K562 (cell line): ENCODE measurements at regions not wholly inside any gene's neighbourhood (a gene's known extent, or its start where the extent isn't known, plus 50 kb on each side); places are given as distances from the start of the nearest gene placed in this dataset.

Source experiments
- DDX20 ChIP-seq: fragments of 450-650 bp; IDR thresholded peaks from 2 replicates; pipeline ENCODE4 v1.6.1; 2016; ENCODE audit warnings: missing genetic modification characterization, low read depth, mild to moderate bottlenecking, missing compliant biosample characterization, moderate library complexity
- FOXK2 ChIP-seq, 2 experiments: fragments of 450-650 bp; IDR thresholded peaks in 1 of 2; conservative IDR thresholded peaks in 1 of 2; 2 replicates each; pipeline ENCODE4 v1.6.1; 2016; ENCODE audit warnings: low read depth in 2 of 2, mild to moderate bottlenecking in 1 of 2
- GATAD2B ChIP-seq: fragments of 450-650 bp; IDR thresholded peaks from 2 replicates; pipeline ENCODE4 v1.6.1; 2017; ENCODE audit warnings: mild to moderate bottlenecking, borderline replicate concordance
- NFATC3 ChIP-seq: fragments of 450-650 bp; IDR thresholded peaks from 2 replicates; pipeline ENCODE4 v1.6.1; 2017; ENCODE audit warnings: mild to moderate bottlenecking
- NFYB ChIP-seq: IDR thresholded peaks from 2 replicates; pipeline ENCODE4 v1.6.1; 2011; ENCODE audit warnings: mild to moderate bottlenecking, moderate library complexity; ENCODE audit not compliant: insufficient read length; ENCODE audit errors: extremely low read depth
- POLR2A ChIP-seq: fragments of 450-650 bp; conservative IDR thresholded peaks from 2 replicates; pipeline ENCODE4 v1.6.1; 2016
- RBM15 ChIP-seq: fragments of 200-400 bp; formaldehyde crosslinking; IDR thresholded peaks from 2 replicates; pipeline ENCODE4 v1.6.1; 2018; ENCODE audit warnings: mild to moderate bottlenecking, low read length, moderate library complexity; ENCODE audit not compliant: insufficient read depth
- TOE1 ChIP-seq, 2 experiments: fragments of 450-650 bp in 1 of 2; sonication (generic) in 1 of 2; formaldehyde crosslinking in 1 of 2; IDR thresholded peaks; 2 replicates each; pipeline versions ENCODE4 v1.7.1 to v1.8.0; 2016 to 2022; ENCODE audit warnings: borderline replicate concordance in 2 of 2, mild to moderate bottlenecking in 2 of 2, antibody characterized with exemption in 1 of 2, inconsistent platforms in 1 of 2, low read depth in 1 of 2, missing genetic modification reagents in 1 of 2, moderate library complexity in 1 of 2
- ZBED1 ChIP-seq: IDR thresholded peaks from 2 replicates; pipeline ENCODE4 v1.6.1; 2014
- ZNF57 ChIP-seq: fragments of 450-650 bp; formaldehyde crosslinking; IDR thresholded peaks from 2 replicates; pipeline ENCODE4 v1.4.0; 2020; ENCODE audit warnings: mild to moderate bottlenecking, moderate library complexity

GRCh38 chr15:46278486-46279090 is 643.8 kb downstream of the SQOR start:
- TF ChIP-seq FOXK2 (conservative IDR thresholded peaks at IDR 0.05 in 1 of 2, IDR thresholded peaks at IDR 0.05 in 1 of 2; ENCODE audit: low read depth in 2 of 2) (no peak), DDX20 (tag) (no peak), GATAD2B (no peak), ZBED1 (no peak), NFATC3 (no peak), RBM15 (no peak), NFYB (no peak), ZNF57 (no peak), POLR2A (no peak), TOE1 (IDR thresholded peaks at IDR 0.05; ENCODE audit: borderline replicate concordance) (no peak), TOE1 (CRISPR knock-in tag; IDR thresholded peaks at IDR 0.05; ENCODE audit: borderline replicate concordance, low read depth) (no peak)
